ENCODE measurements at regions not wholly inside any gene's neighbourhood (a gene's known extent, or its start where the extent isn't known, plus 50 kb on each side); places are given as distances from the start of the nearest gene placed in this dataset.

- Histone ChIP-seq H2AK5ac (ENCODE audit: insufficient read length, low read length) (no peak overlapping the region), H3K9ac (ENCODE audit: extremely low read depth, insufficient read length, low read length) (no peak overlapping the region), H4K91ac (ENCODE audit: insufficient read length, low read depth, low read length) (no peak overlapping the region), H2BK12ac (ENCODE audit: insufficient read length, low read depth, low read length) (no peak overlapping the region), H3K27ac (ENCODE audit: insufficient read length, low read depth, low read length) (no peak overlapping the region), H3K9me3 (ENCODE audit: control insufficient read depth, low read depth, low read length) (no peaks in the 10 kb centered on the region), H3K4me1 (ENCODE audit: insufficient read depth, low read length) (no peaks in the 10 kb centered on the region), H2BK120ac (ENCODE audit: low read depth, low read length, poor library complexity, severe bottlenecking) (no peak overlapping the region), H3K79me1 (ENCODE audit: insufficient read depth, low read depth, low read length, poor library complexity, severe bottlenecking) (no peaks in the 10 kb centered on the region), H3K23ac (ENCODE audit: insufficient read length, low read depth, low read length) (no peak overlapping the region), H2BK20ac (ENCODE audit: low read depth, low read length, poor library complexity, severe bottlenecking) (no peak overlapping the region), H3K14ac (ENCODE audit: insufficient read depth, low read length) (no peak overlapping the region), H3K56ac (ENCODE audit: insufficient read length, low read depth, low read length) (no peak overlapping the region), H3K4ac (ENCODE audit: low read depth, low read length) (no peak overlapping the region), H2BK15ac (ENCODE audit: low read depth, low read length) (no peak overlapping the region), H4K20me1 (ENCODE audit: control insufficient read depth, insufficient read depth, insufficient read length) (no peaks in the 10 kb centered on the region), H3K79me2 (ENCODE audit: insufficient read depth, low read length) (no peaks in the 10 kb centered on the region), H2BK5ac (ENCODE audit: insufficient read length, low read length) (no peak overlapping the region), H2AFZ (ENCODE audit: low read length) (no peak overlapping the region), H4K8ac (replicated peaks; ENCODE audit: insufficient read length, low read depth, low read length) (no peak overlapping the region), H3K4me2 (ENCODE audit: insufficient read depth, insufficient read length, low read length) (no peak overlapping the region), H3K18ac (ENCODE audit: insufficient read length, low read depth, low read length) (no peak overlapping the region), H3T11ph (ENCODE audit: low read length) (no peak overlapping the region), H3K27me3 (ENCODE audit: insufficient read depth, low read length) (no peaks in the 10 kb centered on the region), H3K23me2 (ENCODE audit: insufficient read length, low read depth, low read length, poor library complexity, severe bottlenecking) (no peaks in the 10 kb centered on the region), H4K5ac (ENCODE audit: insufficient read length, low read depth, low read length) (no peak overlapping the region)
- WGBS (ENCODE audit: extremely low coverage, insufficient read length, low lambda C conversion rate): no CpG with 5 or more reads among the region's 8 CpGs
- H3K27ac Mint-ChIP-seq: no peak overlapping the region
- peaks cover 7 to 8% of the 10 kb centered on the region in 2 experiments; a peak in 3 of 4 replicates for H3K4me1 Mint-ChIP-seq
- H3K4me3 Mint-ChIP-seq: no peak overlapping the region
- peaks cover 0 to 3% of the 10 kb centered on the region in 2 experiments; a peak in 1 of 5 replicates for H3K9me3 Mint-ChIP-seq
- no peaks in the 10 kb centered on the region for H3K27me3 Mint-ChIP-seq (ENCODE audit: low read depth)
- TF ChIP-seq CTCF (conservative IDR thresholded peaks at IDR 0.05): no peak
- H3K36me3 Mint-ChIP-seq (ENCODE audit: insufficient read depth in 1 of 3, low read depth in 3 of 3): no peaks in the 10 kb centered on the region
- no peak for DNase-seq
Measured at GRCh38 chr18:56380685-56381084, 257.7 kb downstream of the TXNL1 start.
